ENCODE measurements at regions not wholly inside any gene's neighbourhood (a gene's known extent, or its start where the extent isn't known, plus 50 kb on each side); places are given as distances from the start of the nearest gene placed in this dataset.
"Not testable (repeated sequence)": the region's sequence is repeated elsewhere in the genome, so short reads cannot be mapped to it uniquely, and the experiment has no call there.

DNA sequence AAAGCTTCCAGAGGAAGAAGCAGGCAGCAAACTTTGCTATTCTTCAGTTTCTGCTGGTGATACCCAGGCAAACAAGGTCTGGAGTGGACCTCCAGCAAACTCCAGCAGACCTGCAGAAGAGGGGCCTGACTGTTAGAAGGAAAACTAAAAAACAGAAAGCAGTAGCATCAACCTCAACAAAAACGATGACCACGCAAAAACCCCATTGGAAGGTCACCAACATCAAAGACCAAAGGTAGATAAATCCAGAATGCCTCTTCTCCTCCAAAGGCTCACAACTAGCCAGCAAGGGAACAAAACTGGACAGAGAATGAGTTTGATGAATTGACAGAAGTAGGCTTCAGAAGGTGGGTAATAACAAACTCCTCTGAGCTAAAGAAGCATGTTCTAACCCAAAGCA lies 127.1 kb downstream of the SLITRK1 start:
- H3K27me3 ChIP-seq (ENCODE audit: control insufficient read depth, insufficient read depth, low read length); H3K4me3 ChIP-seq (ENCODE audit: insufficient read depth, low read depth, low read length); DNase-seq; H3K36me3 ChIP-seq (replicated peaks; ENCODE audit: control insufficient read depth, insufficient read depth, low read length): not testable (repeated sequence)

DNA sequence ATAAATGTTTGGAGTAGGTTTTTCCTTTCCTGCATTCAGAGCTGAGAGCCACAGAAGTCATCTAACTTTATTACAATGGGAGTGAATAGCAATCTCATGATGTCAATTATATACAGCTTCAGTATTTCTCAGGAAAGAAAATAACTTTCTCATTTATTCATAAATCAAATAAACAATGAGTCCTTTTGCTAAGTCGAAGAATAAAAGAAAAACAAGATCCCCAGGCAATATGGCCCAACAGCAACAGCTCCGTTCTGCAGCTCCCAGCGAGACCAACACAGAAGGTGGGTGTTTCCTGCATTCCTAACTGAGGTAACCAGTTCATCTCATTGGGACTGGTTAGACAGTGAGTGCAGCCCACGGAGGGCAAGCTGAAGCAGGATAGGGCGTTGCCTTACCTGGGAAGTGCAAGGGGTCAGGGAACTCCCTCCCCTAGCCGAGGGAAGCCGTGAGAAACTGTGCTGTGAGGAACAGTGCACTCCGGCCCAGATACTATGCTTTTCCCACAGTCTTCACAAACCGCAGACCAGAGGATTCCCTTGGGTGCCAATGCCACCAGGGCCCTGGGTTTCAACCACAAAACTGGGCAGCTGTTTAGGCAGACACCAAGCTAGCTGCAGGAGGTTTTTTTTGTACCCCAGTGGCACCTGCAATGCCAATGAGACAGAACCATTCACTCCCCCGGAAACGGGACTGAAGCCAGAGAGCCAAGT lies 128.2 kb downstream of the SLITRK1 start:
- DNase-seq = no peak
- no peaks in the 10 kb centered on the region for H3K27me3 ChIP-seq (ENCODE audit: control insufficient read depth, insufficient read depth, low read length)
- H3K4me3 ChIP-seq (ENCODE audit: insufficient read depth, low read depth, low read length) = no peak overlapping the region
- H3K36me3 ChIP-seq (replicated peaks; ENCODE audit: control insufficient read depth, insufficient read depth, low read length) = no peaks in the 10 kb centered on the region

DNA sequence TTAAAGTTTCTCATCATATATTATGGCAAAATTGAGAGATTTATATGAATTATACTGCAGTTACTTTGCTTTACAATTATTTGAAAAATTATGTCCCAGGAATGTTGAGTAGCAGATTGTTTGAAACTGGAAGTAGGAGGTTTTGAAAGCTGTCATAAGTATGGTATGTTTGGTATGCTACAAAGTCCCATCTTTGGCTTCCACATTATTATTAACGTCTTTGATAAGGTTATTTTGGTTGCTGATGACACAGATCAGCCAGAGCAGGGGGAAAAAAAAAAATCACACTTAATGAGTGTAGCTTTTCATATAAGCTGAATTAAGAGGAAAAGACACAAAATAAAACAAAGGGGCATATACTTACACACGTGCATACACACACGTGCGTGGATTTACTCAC lies 130.1 kb downstream of the SLITRK1 start:
- no peak overlapping the region for H3K4me3 ChIP-seq (ENCODE audit: insufficient read depth, low read depth, low read length)
- H3K27me3 ChIP-seq (ENCODE audit: control insufficient read depth, insufficient read depth, low read length) = no peaks in the 10 kb centered on the region
- H3K36me3 ChIP-seq (replicated peaks; ENCODE audit: control insufficient read depth, insufficient read depth, low read length) = no peaks in the 10 kb centered on the region
- DNase-seq = no peak

DNA sequence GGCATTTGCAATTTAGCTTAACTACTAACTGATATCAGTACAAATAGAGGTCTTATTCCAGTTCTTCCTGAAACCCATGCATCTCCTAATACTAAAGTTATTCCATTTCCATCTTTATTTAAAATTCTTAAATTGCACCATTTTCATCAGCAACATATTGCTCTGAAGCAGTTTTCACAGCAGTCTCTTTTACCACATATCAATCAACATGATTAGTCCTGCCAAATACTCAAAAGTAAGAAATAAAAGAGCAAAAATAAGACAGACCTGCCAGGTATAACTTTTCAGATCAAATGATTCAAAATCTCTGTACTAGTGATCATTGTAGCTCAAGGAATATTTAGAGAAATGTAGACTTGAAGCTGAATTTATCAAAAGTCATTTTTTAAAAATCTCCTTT lies 141.7 kb downstream of the SLITRK1 start:
- Histone ChIP-seq H3K4me3 (ENCODE audit: insufficient read depth, low read depth, low read length) (no peak overlapping the region), H3K27me3 (ENCODE audit: control insufficient read depth, insufficient read depth, low read length) (no peaks in the 10 kb centered on the region; the same call in 1 of the 2 replicates), H3K36me3 (replicated peaks; ENCODE audit: control insufficient read depth, insufficient read depth, low read length) (no peaks in the 10 kb centered on the region)
- no peak for DNase-seq

DNA sequence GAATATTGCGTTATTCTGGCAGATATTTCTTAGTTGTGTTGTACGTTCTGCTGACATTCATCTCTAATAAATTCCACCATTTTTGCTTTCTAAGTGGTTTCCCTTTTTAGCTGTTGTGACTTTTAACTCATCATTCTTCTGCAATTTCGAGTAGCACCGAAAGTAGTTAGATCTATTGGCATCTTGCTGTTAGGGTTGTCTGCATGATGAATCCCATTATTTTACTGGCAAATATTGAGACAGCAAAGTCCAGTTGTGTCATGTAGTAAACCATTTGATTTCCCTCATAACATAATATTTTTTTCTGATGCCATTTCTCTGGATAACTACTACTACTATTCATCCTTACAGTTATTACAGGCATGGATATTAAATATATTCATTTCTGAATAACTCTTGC lies 143.9 kb downstream of the SLITRK1 start:
- H3K27me3 ChIP-seq (ENCODE audit: control insufficient read depth, insufficient read depth, low read length) = no peaks in the 10 kb centered on the region; the same call in 1 of the 2 replicates
- no peaks in the 10 kb centered on the region for H3K36me3 ChIP-seq (replicated peaks; ENCODE audit: control insufficient read depth, insufficient read depth, low read length)
- H3K4me3 ChIP-seq (ENCODE audit: insufficient read depth, low read depth, low read length) = no peak overlapping the region
- DNase-seq = no peak

DNA sequence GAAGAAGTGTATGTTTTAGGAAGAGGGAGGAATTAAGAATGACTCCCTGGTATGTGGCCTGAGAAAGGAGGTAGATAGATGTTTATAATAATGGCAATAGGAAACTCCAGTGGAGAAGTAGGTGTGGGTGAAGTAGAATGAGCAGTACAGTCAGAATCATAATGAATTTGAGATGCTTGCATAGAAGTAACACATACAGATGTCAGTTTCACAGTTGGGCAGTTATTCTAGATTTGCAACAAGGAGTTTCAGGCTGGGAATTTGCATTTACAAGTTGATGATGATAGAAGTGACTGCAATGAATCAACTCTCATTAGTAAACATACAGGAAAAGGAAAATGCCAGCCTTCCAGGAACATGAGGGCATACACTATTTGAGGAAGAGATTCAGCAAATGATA lies 149.0 kb downstream of the SLITRK1 start:
- DNase-seq = no peak
- H3K27me3 ChIP-seq (ENCODE audit: control insufficient read depth, insufficient read depth, low read length) = no peaks in the 10 kb centered on the region; the same call in 1 of the 2 replicates
- no peak overlapping the region for H3K4me3 ChIP-seq (ENCODE audit: insufficient read depth, low read depth, low read length)
- H3K36me3 ChIP-seq (replicated peaks; ENCODE audit: control insufficient read depth, insufficient read depth, low read length) = no peaks in the 10 kb centered on the region

DNA sequence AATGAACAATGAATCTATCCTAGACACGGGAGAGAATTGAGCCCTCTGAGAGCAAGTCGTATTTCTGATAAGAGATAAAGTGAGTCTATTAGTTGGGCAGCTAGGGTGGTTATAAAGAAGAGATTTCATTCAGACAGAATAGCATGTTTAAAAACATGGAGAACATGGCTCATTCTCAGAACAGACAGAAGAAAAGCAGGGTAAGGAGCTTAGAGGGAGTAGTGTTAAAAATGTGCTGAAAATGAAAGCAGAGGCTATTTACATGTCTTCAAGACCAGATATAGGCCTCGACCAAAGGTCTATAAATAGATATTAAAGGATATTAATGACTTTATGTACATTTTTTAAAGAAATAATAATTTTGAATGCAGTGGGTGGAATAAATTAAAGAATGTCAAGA lies 149.5 kb downstream of the SLITRK1 start:
- Histone ChIP-seq H3K27me3 (ENCODE audit: control insufficient read depth, insufficient read depth, low read length) (no peaks in the 10 kb centered on the region; the same call in 1 of the 2 replicates), H3K36me3 (replicated peaks; ENCODE audit: control insufficient read depth, insufficient read depth, low read length) (no peaks in the 10 kb centered on the region), H3K4me3 (ENCODE audit: insufficient read depth, low read depth, low read length) (no peak overlapping the region)
- DNase-seq = no peak

DNA sequence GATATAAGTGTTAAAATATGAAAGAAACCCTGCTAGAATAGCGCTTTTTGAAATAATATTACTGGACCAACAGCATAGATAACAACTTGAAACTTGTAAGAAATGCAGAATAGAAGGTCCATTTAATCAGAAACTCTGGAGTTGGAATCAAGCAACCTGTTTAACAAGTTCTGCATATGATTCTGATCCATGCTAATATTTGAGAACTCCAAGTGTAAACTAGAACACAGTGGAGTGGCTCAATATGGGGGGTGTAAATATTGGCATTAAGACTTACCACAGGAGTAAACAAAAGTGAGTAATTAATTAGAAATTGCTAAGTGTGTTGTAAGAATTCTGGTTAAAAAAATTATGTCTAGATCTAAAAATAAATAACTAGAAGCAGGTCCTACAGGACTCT lies 151.2 kb downstream of the SLITRK1 start:
- Histone ChIP-seq H3K36me3 (replicated peaks; ENCODE audit: control insufficient read depth, insufficient read depth, low read length) (no peaks in the 10 kb centered on the region), H3K4me3 (ENCODE audit: insufficient read depth, low read depth, low read length) (no peak overlapping the region), H3K27me3 (ENCODE audit: control insufficient read depth, insufficient read depth, low read length) (no peaks in the 10 kb centered on the region)
- no peak for DNase-seq

DNA sequence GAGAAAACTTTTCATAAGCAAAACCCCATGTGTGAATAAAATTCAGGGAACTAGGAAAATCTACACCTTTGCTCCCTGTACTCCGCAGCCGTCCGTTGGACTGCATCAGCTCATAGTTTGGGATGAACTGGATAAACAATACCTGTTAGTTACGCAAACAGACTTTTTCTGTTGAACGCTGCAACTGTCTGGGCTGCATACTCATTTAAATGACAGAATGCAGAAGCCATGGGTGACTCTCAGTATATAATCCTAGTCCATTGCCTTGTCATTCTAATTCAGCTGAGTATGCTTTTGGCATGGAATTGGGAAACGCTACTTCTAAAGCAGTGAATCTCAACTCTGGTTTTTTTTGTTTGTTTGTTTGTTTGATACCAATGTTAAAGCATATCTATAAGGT lies 151.6 kb downstream of the SLITRK1 start:
- H3K27me3 ChIP-seq (ENCODE audit: control insufficient read depth, insufficient read depth, low read length) = no peaks in the 10 kb centered on the region
- no peaks in the 10 kb centered on the region for H3K36me3 ChIP-seq (replicated peaks; ENCODE audit: control insufficient read depth, insufficient read depth, low read length)
- H3K4me3 ChIP-seq (ENCODE audit: insufficient read depth, low read depth, low read length) = no peak overlapping the region
- DNase-seq = no peak

DNA sequence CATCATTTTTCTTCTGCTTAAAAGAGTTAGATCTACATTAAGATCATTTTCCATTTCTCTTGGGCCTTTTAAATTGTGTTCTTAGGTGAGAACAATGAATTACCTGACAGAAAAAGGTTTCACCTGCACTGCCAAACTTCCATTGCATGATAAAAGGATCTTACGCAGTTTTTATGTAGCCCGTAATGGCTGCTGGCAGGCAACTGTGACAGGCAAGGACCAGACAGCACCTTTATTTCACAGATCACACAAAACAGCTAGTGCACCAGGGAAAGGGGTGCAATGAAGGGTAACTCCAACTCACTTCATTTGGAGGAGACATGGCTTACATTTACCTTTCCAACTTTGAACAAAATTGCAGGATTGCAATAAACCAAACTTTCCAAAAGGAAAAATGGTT lies 159.8 kb downstream of the SLITRK1 start:
- Histone ChIP-seq H3K27me3 (ENCODE audit: control insufficient read depth, insufficient read depth, low read length) (no peaks in the 10 kb centered on the region), H3K4me3 (ENCODE audit: insufficient read depth, low read depth, low read length) (no peak overlapping the region), H3K36me3 (replicated peaks; ENCODE audit: control insufficient read depth, insufficient read depth, low read length) (no peaks in the 10 kb centered on the region)
- no peak for DNase-seq

DNA sequence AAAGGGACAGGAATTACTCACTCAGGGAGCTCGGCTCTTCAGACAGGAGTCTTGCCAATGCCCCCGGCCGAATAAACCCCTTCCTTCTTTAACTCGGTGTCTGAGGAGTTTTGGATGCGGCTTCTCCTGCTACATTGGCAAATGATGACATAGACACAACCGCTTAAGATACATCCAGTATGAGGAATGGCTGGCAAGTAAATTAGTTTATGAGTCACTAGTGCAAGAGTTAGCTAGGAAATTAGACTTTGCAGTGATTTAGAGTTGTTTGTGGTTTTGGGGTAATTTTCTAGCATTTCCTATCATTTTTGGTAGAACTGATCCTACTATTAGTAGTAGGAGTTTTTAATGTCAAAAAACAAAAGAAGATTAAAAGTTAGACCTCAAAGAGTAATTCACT lies 166.2 kb downstream of the SLITRK1 start:
- no peak overlapping the region for H3K4me3 ChIP-seq (ENCODE audit: insufficient read depth, low read depth, low read length)
- no peak for DNase-seq
- no peaks in the 10 kb centered on the region for H3K36me3 ChIP-seq (replicated peaks; ENCODE audit: control insufficient read depth, insufficient read depth, low read length)
- H3K27me3 ChIP-seq (ENCODE audit: control insufficient read depth, insufficient read depth, low read length) = no peaks in the 10 kb centered on the region

DNA sequence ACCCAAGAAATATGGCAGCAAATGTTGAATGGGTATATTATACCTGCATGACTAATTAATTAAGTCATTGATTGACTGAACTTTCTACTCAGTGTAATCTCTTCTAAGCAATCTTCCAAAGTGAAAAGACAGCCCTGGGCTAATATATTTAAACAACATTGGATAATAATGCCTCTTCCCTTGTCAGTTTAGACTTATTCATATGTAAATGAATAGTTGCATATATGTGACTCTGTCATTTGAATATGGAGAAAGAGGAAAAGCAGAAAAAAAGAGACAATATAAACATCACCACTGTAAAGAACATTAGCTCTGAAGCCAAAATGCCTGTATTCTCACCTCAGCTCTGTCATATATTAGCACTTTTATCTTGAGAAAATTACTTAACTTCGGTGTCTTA lies 168.0 kb downstream of the SLITRK1 start:
- H3K27me3 ChIP-seq (ENCODE audit: control insufficient read depth, insufficient read depth, low read length) = no peaks in the 10 kb centered on the region
- no peaks in the 10 kb centered on the region for H3K36me3 ChIP-seq (replicated peaks; ENCODE audit: control insufficient read depth, insufficient read depth, low read length)
- no peak overlapping the region for H3K4me3 ChIP-seq (ENCODE audit: insufficient read depth, low read depth, low read length)
- no peak for DNase-seq

DNA sequence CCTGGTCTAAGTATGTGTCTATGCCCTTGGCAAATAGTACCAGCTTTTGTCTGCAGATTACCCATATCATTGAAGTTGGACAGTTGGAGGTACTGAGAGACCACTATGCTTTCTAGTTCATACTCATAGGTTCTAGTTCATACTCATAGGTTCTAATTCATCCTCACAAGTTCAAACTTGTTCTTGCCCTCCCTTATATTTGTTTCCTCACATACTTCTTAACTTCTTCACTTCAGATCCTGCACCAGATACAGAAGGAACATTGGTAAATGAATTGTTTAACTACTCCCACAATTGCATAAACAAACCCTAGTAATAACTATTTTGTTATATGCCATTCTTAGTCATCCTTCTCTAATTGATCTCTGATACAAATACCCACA lies 172.2 kb downstream of the SLITRK1 start:
- H3K27me3 ChIP-seq (ENCODE audit: control insufficient read depth, insufficient read depth, low read length) = no peaks in the 10 kb centered on the region
- no peak overlapping the region for H3K4me3 ChIP-seq (ENCODE audit: insufficient read depth, low read depth, low read length)
- no peaks in the 10 kb centered on the region for H3K36me3 ChIP-seq (replicated peaks; ENCODE audit: control insufficient read depth, insufficient read depth, low read length)
- no peak for DNase-seq

DNA sequence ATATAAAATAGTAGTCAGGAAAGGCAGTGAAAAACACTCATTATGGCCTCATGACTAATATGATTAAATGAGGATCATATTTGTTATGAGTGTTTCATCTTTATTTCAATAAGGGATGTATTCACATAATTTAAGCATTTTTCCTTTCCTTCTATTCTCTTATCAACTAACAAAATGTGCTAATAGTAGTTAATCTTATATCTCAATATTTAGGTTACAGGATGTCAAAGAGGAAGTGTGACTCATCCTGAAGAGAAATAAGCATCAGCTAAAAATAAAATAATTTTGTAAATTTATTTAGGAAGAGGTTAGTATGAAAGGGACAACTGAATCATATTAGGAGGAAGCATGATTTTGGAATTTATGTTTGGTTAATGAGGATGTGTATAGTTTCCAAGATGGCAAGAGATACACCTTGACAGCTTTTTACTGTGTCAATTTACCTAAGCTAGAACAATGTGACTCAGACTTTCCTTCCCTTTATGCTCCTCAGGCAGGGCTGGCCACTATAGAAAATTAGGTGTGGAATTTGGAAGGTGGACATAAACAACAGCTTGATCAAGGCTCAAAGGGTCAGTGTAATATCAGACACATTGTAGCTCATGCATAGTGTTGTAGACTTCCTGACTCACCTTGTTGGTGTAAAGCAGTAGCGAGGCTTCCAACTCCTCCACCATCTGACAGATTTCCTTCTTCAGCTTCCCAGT lies 172.7 kb downstream of the SLITRK1 start:
- H3K36me3 ChIP-seq (replicated peaks; ENCODE audit: control insufficient read depth, insufficient read depth, low read length) = no peaks in the 10 kb centered on the region
- no peak for DNase-seq
- H3K27me3 ChIP-seq (ENCODE audit: control insufficient read depth, insufficient read depth, low read length) = no peaks in the 10 kb centered on the region

DNA sequence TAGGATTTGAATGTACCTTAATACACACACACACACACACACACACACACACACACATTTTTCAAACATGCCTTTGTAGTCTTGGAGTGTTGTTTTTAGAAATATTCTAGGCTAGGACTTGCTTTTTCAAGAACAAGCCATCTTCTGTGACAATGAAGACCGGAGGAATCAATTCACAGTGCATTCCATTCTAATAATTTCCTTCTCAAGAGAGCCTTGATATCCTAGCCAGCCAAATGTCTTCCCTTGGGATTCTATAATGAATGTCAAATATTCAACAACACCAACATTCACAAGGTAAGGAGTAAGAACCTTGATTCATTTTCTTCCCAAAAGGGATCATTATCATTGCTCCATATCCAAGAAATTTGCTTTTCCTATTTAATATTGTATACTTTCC lies 180.3 kb downstream of the SLITRK1 start:
- H3K36me3 ChIP-seq (replicated peaks; ENCODE audit: control insufficient read depth, insufficient read depth, low read length) = no peaks in the 10 kb centered on the region
- no peak for DNase-seq
- H3K27me3 ChIP-seq (ENCODE audit: control insufficient read depth, insufficient read depth, low read length) = no peaks in the 10 kb centered on the region
- no peak overlapping the region for H3K4me3 ChIP-seq (ENCODE audit: insufficient read depth, low read depth, low read length)

More for the DNA sequence above, 172.7 kb downstream of the SLITRK1 start:
- H3K4me3 ChIP-seq (ENCODE audit: insufficient read depth, low read depth, low read length) = no peak overlapping the region

All from H7 (cell line).